HEK293T (cell line): ENCODE measurements at regions not wholly inside any gene's neighbourhood (a gene's known extent, or its start where the extent isn't known, plus 50 kb on each side); places are given as distances from the start of the nearest gene placed in this dataset.
"Not testable (repeated sequence)": the region's sequence is repeated elsewhere in the genome, so short reads cannot be mapped to it uniquely, and the experiment has no call there.

ENCODE experiments used
- CTCF ChIA-PET: fragments of 350-600 bp; formaldehyde crosslinking; extraction: SDS; loops from one replicate; lab custom pipeline; 2021; ENCODE audit warnings: antibody characterized with exemption, inconsistent platforms; lab: Yijun Ruan, JAX
- POLR2A ChIA-PET: fragments of 350-600 bp; formaldehyde crosslinking; extraction: SDS; loops from one replicate; lab custom pipeline; 2020; ENCODE audit warnings: antibody characterized with exemption, inconsistent platforms; lab: Yijun Ruan, JAX
- DNase-seq: peaks from one replicate; pipeline ENCODE4 v3.0.0; 2012; ENCODE audit warnings: mixed read lengths; ENCODE audit errors: extremely low spot score
- ARNT ChIP-seq: fragments of 450-650 bp; IDR thresholded peaks from 2 replicates; pipeline ENCODE4 v1.6.1; 2017; ENCODE audit warnings: mild to moderate bottlenecking
- BHLHE40 ChIP-seq: fragments of 450-650 bp; IDR thresholded peaks from 2 replicates; pipeline ENCODE4 v1.6.1; 2016; ENCODE audit warnings: mild to moderate bottlenecking, moderate library complexity, borderline replicate concordance
- CTBP1 ChIP-seq: fragments of 450-650 bp; IDR thresholded peaks from 2 replicates; pipeline ENCODE4 v1.6.1; 2016; ENCODE audit warnings: borderline replicate concordance
- ELF4 ChIP-seq: fragments of 450-650 bp; IDR thresholded peaks from 2 replicates; pipeline ENCODE4 v1.6.1; 2017; ENCODE audit warnings: antibody characterized with exemption
- FOXA1 ChIP-seq: fragments of 450-650 bp; IDR thresholded peaks from 2 replicates; pipeline ENCODE4 v1.6.1; 2016; ENCODE audit warnings: mild to moderate bottlenecking
- FOXK2 ChIP-seq: fragments of 450-650 bp; IDR thresholded peaks from 2 replicates; pipeline ENCODE4 v1.6.1; 2016; ENCODE audit warnings: mild to moderate bottlenecking
- FOXM1 ChIP-seq: fragments of 450-650 bp; IDR thresholded peaks from 2 replicates; pipeline ENCODE4 v1.6.1; 2017; ENCODE audit warnings: mild to moderate bottlenecking, borderline replicate concordance
- HDGF ChIP-seq: fragments of 450-650 bp; IDR thresholded peaks from 2 replicates; pipeline ENCODE4 v1.6.1; 2017; ENCODE audit warnings: antibody characterized with exemption, borderline replicate concordance
- L3MBTL2 ChIP-seq: fragments of 450-650 bp; conservative IDR thresholded peaks from 2 replicates; pipeline ENCODE4 v1.6.1; 2016; ENCODE audit warnings: mild to moderate bottlenecking
- LEF1 ChIP-seq: fragments of 450-650 bp; IDR thresholded peaks from 2 replicates; pipeline ENCODE4 v1.6.1; 2017; ENCODE audit warnings: mild to moderate bottlenecking, borderline replicate concordance
- NFRKB ChIP-seq: fragments of 450-650 bp; IDR thresholded peaks from 2 replicates; pipeline ENCODE4 v1.6.1; 2016; ENCODE audit warnings: mild to moderate bottlenecking, moderate library complexity
- PKNOX1 ChIP-seq: fragments of 450-650 bp; IDR thresholded peaks from 2 replicates; pipeline ENCODE4 v1.6.1; 2016
- SP1 ChIP-seq: fragments of 450-650 bp; IDR thresholded peaks from 2 replicates; pipeline ENCODE4 v1.6.1; 2017
- SUZ12 ChIP-seq: fragments of 450-650 bp; IDR thresholded peaks from 2 replicates; pipeline ENCODE4 v1.6.1; 2016; ENCODE audit warnings: mild to moderate bottlenecking
- TARDBP ChIP-seq: fragments of 450-650 bp; IDR thresholded peaks from 2 replicates; pipeline ENCODE4 v1.6.1; 2016
- ZNF384 ChIP-seq: fragments of 450-650 bp; IDR thresholded peaks from 2 replicates; pipeline ENCODE4 v1.6.1; 2016

GRCh38 chr21:9763807-9764206 is 757.6 kb upstream of the TPTE start:
- POLR2A ChIA-PET, result no interaction called here
- TF ChIP-seq LEF1 (no peak), FOXM1 (no peak), TARDBP (no peak), FOXA1 (no peak), FOXK2 (no peak), ARNT (no peak), SUZ12 (no peak), SP1 (no peak), HDGF (no peak), BHLHE40 (no peak), NFRKB (no peak), CTBP1 (no peak), ELF4 (no peak), PKNOX1 (no peak), ZNF384 (no peak), L3MBTL2 (no peak)
- DNase-seq, result no peak
- CTCF ChIA-PET, result no interaction called here

- DNase-seq, POLR2A ChIA-PET, CTCF ChIA-PET: not testable (repeated sequence)
Measured at GRCh38 chr21:9764294-9764693, 757.1 kb upstream of the TPTE start.

DNA sequence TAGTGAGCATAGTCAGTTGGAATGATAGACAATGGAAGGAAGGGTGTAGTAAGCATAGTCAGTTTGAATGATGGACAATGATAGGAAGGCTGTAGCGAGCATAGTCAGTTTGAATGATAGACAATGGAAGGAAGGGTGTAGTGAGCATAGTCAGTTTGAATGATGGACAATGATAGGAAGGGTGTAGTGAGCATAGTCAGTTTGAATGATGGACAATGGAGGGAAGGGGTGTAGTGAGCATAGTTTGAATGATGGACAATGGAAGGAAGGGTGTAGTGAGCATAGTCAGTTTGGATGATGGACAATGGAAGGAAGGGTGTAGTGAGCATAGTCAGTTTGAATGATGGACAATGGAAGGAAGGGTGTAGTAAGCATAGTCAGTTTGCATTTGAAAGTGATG is 755.8 kb upstream of the TPTE start:
- POLR2A ChIA-PET, result not testable (repeated sequence)

GRCh38 chr21:9766890-9767591 is 754.3 kb upstream of the TPTE start:
- CTCF ChIA-PET, POLR2A ChIA-PET, DNase-seq: not testable (repeated sequence)

More for the DNA sequence above, 755.8 kb upstream of the TPTE start:
- CTCF ChIA-PET, DNase-seq: not testable (repeated sequence)

- TF ChIP-seq BHLHE40, result no peak
- ChIA-PET CTCF (no interaction called here), POLR2A (no interaction called here)
- no peak for DNase-seq
Measured at GRCh38 chr21:9767592-9768375, 753.6 kb upstream of the TPTE start.

DNA sequence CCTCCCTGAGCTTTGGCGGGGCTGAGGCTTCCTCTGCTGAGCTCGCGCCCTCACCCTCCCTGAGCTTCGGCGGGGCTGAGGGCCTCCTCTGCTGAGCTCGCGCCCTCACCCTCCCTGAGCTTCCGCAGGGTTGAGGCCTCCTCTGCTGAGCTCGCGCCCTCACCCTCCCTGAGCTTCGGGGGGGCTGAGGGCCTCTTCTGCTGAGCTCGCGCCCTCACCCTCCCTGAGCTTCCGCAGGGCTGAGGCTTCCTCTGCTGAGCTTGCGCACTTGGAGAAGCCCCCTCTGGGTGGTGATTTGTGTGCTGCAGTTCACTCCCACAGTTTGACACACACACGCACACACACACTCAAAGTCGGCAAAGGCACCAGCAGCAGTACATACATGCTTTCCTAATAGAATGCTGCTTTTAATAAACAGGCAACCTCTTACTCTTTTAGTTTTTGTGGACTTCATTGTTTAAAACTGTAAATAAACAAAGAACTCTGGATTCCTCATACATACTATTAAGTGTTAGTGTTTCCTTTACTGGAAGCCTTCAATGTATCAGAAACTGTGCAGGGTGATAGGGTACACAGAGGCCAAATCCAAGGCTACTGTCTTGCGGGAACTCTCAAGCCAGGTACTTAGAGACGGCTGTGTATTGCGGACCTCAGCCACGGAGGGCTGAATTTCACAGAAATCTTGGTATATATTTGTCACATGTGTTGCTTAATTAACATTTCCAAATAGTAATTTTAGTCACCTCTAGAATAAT is 752.8 kb upstream of the TPTE start:
- DNase-seq, CTCF ChIA-PET, POLR2A ChIA-PET: not testable (repeated sequence)

- CTCF ChIA-PET, DNase-seq, POLR2A ChIA-PET: not testable (repeated sequence)
Measured at GRCh38 chr21:9769131-9769498, 752.3 kb upstream of the TPTE start.

GRCh38 chr21:9769718-9770690 is 751.4 kb upstream of the TPTE start:
- POLR2A ChIA-PET, DNase-seq, CTCF ChIA-PET: not testable (repeated sequence)

DNA sequence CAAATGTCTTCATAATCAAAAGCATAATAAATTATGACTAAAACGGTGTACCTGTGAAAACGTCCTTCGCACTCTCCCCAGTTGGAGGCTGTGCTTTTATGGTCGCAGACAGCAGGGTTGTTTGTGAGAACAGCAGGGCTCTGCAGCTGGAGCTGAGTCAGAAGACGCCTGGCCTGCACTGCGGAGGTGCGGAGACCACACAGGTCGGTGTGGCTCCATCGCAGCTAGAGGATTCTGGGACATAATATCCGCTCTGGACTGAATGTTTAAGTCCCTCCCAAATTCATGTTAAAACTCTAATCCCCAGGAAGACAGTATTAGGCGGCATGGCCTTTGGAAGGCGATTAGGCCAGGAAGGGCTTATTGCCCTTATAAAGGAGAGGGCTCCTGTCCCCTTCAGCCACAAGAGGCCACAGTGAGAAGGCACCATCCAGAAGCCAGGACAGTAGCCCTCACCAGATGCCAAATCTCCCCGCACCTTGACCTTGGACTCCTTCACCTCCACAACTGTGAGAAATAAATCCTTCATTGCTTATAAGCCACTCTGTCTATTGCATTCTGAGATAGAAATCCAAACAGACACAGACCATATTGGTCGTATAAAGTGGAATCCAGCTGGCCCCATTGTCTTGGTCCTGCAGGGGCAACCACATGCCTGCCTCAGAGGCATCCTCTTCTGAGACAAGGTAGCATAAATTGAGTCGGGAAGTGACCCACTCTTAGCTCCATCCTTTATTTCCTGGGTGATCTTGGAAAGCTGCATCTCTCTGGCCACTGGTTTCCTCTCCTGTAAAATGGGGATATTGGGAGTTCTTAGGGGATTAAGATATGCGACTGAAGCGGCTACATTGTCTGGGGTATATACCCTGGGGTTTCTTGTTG is 749.7 kb upstream of the TPTE start:
- CTCF ChIA-PET, DNase-seq, POLR2A ChIA-PET: not testable (repeated sequence)
